ENCODE measurements at regions not wholly inside any gene's neighbourhood (a gene's known extent, or its start where the extent isn't known, plus 50 kb on each side); places are given as distances from the start of the nearest gene placed in this dataset.

DNA sequence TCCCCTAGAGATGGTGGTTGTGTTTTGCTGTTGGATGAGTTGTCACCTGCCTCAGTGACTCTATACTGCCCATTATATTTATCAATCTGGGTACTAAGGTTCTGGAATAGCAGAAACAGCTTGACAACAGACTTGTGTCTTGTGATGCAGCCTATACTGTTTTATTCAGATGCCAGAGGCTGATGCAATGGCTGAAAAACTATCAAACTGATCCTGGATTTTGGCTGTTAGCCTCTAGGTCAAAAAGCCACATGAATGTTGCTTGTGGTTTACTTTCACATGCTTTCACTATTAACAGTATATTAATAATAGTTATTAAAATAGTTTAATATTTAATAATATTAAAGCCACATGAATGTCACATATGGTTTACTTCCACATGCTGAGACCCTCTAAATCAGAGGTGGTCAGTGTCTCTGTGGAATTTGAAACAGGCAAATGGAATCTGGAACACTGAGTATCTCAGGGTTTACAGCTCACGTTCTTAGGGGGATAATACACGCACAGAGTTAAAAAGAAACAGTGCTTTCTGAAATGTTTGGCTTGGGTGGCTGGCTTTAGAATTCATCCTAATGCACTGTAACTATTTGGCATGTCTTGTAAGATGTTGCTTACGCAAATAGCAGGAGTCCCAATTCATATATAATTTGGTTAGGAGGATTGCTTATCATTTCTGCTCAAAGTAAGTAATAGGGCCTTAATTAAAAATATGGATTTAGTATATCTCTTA lies 82.5 kb upstream of the LCORL start:
- Histone ChIP-seq H2AFZ (ENCODE audit: control insufficient read depth, low read depth, low read length) (no peak overlapping the region), H3K27ac (ENCODE audit: control insufficient read depth, insufficient read depth) (no peak overlapping the region), H4K20me1 (ENCODE audit: control insufficient read depth, insufficient read depth) (no peaks in the 10 kb centered on the region), H3K79me2 (ENCODE audit: control insufficient read depth, insufficient read depth, low read length) (no peaks in the 10 kb centered on the region), H3K9ac (ENCODE audit: control insufficient read depth, insufficient read depth, low read length) (no peak overlapping the region), H3K4me3 (no peak overlapping the region), H3K36me3 (ENCODE audit: control insufficient read depth in 2 of 2, insufficient read depth in 2 of 2, low read length in 1 of 2) (no peaks in the 10 kb centered on the region), H3K4me2 (ENCODE audit: control insufficient read depth, insufficient read depth) (no peak overlapping the region), H3K27me3 (replicated peaks in 1 of 2; ENCODE audit: control insufficient read depth in 2 of 2, insufficient read depth in 2 of 2, low read length in 1 of 2) (no peaks in the 10 kb centered on the region), H3K4me1 (ENCODE audit: control insufficient read depth, insufficient read depth, low read length) (peaks cover 7% of the 10 kb centered on the region), H3K9me3 (replicated peaks; ENCODE audit: control insufficient read depth, insufficient read depth, low read length) (no peaks in the 10 kb centered on the region)
- DNase-seq (ENCODE audit: low read depth, low spot score), result no peak
- RAD21 ChIA-PET (ENCODE audit: unreplicated experiment), result interaction anchor here (0.8 kb wide), 1 partner anchor 79 kb away, joined by 3 read pairs; no protein-coding TSS in a partner anchor
- no peak for ATAC-seq
- CTCF ChIA-PET, result interaction anchor here (1.3 kb wide), 1 partner anchor 75 kb away, joined by 4 read pairs; no protein-coding TSS in a partner anchor
- POLR2A ChIA-PET, result no interaction called here
- 65% methylated on average over 3 of the region's 3 CpGs for WGBS (ENCODE audit: insufficient coverage, insufficient replicate concordance, low lambda C conversion rate, missing lambda C conversion rate)
- no peak for FAIRE-seq
- SMC1A ChIA-PET (ENCODE audit: uncharacterized antibody, unreplicated experiment), result interaction anchor here (0.6 to 2.1 kb wide), 10 partner anchors 10 to 567 kb away, joined by 3 to 5 read pairs (median 4); no protein-coding TSS in a partner anchor
- intact Hi-C loops (cut with micrococcal nuclease; ENCODE audit: unreplicated experiment), result no loop called here
- in situ Hi-C loops (cut with MboI), result no loop called here
- BruUV-seq (replicated peaks), result no TSS peak
- TF ChIP-seq, protein P1, sequence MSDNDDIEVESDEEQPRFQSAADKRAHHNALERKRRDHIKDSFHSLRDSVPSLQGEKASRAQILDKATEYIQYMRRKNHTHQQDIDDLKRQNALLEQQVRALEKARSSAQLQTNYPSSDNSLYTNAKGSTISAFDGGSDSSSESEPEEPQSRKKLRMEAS (IDR thresholded peaks at IDR 0.05; ENCODE audit: low read depth, low read length), result no peak
- no peak for TF ChIP-seq KDM1A (IDR thresholded peaks at IDR 0.05; ENCODE audit: borderline replicate concordance)
- TF ChIP-seq POU2F2 (IDR thresholded peaks at IDR 0.05; ENCODE audit: borderline replicate concordance, low read depth, low read length), result no peak
- no peak for TF ChIP-seq YY1 (IDR thresholded peaks at IDR 0.05; ENCODE audit: low read depth, low read length)
- no peak for TF ChIP-seq ZBTB40 (IDR thresholded peaks at IDR 0.05; ENCODE audit: borderline replicate concordance)
- TF ChIP-seq, protein P2, sequence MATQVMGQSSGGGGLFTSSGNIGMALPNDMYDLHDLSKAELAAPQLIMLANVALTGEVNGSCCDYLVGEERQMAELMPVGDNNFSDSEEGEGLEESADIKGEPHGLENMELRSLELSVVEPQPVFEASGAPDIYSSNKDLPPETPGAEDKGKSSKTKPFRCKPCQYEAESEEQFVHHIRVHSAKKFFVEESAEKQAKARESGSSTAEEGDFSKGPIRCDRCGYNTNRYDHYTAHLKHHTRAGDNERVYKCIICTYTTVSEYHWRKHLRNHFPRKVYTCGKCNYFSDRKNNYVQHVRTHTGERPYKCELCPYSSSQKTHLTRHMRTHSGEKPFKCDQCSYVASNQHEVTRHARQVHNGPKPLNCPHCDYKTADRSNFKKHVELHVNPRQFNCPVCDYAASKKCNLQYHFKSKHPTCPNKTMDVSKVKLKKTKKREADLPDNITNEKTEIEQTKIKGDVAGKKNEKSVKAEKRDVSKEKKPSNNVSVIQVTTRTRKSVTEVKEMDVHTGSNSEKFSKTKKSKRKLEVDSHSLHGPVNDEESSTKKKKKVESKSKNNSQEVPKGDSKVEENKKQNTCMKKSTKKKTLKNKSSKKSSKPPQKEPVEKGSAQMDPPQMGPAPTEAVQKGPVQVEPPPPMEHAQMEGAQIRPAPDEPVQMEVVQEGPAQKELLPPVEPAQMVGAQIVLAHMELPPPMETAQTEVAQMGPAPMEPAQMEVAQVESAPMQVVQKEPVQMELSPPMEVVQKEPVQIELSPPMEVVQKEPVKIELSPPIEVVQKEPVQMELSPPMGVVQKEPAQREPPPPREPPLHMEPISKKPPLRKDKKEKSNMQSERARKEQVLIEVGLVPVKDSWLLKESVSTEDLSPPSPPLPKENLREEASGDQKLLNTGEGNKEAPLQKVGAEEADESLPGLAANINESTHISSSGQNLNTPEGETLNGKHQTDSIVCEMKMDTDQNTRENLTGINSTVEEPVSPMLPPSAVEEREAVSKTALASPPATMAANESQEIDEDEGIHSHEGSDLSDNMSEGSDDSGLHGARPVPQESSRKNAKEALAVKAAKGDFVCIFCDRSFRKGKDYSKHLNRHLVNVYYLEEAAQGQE (IDR thresholded peaks at IDR 0.05; ENCODE audit: low read depth, low read length), result no peak
- no peak for TF ChIP-seq SMC3 (IDR thresholded peaks at IDR 0.05; ENCODE audit: borderline replicate concordance, low read length)
- TF ChIP-seq ZBED1 (IDR thresholded peaks at IDR 0.05; ENCODE audit: borderline replicate concordance), result no peak
- TF ChIP-seq ASH2L (IDR thresholded peaks at IDR 0.05; ENCODE audit: borderline replicate concordance, low read depth), result no peak
- no peak for TF ChIP-seq IKZF1 (conservative IDR thresholded peaks at IDR 0.05)
- no peak for TF ChIP-seq RELA (IDR thresholded peaks at IDR 0.05; ENCODE audit: borderline replicate concordance, partially characterized antibody)
- no peak for TF ChIP-seq USF1 (IDR thresholded peaks at IDR 0.05; ENCODE audit: borderline replicate concordance, extremely low read length, insufficient read depth, low read depth, low read length)
- no peak for TF ChIP-seq TBL1XR1 (IDR thresholded peaks at IDR 0.05; ENCODE audit: low read depth, low read length)
- TF ChIP-seq NBN (IDR thresholded peaks at IDR 0.05), result no peak

Data from GM12878 (cell line).